ENCODE measurements at regions not wholly inside any gene's neighbourhood (a gene's known extent, or its start where the extent isn't known, plus 50 kb on each side); places are given as distances from the start of the nearest gene placed in this dataset.

DNA sequence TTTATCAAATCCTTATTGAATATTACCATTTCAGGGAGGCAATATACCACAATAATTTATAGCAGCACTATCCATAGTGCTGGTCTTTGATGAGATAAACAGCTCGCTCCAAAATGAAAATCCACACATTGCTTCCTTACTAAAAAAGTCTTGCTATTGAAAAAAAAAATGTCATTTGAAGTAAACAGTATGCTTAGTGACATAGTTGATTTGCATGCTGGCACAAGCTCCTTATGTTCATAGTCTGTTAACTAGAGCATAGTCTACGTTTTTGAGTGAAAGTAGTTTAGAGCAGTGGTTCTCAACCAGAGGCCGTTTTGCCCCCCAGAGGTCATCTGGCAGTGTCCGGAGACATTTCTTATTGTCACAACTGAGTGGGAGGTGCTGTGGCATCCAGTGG lies 249.4 kb upstream of the PDZRN3 start:
- TF ChIP-seq, protein P1, sequence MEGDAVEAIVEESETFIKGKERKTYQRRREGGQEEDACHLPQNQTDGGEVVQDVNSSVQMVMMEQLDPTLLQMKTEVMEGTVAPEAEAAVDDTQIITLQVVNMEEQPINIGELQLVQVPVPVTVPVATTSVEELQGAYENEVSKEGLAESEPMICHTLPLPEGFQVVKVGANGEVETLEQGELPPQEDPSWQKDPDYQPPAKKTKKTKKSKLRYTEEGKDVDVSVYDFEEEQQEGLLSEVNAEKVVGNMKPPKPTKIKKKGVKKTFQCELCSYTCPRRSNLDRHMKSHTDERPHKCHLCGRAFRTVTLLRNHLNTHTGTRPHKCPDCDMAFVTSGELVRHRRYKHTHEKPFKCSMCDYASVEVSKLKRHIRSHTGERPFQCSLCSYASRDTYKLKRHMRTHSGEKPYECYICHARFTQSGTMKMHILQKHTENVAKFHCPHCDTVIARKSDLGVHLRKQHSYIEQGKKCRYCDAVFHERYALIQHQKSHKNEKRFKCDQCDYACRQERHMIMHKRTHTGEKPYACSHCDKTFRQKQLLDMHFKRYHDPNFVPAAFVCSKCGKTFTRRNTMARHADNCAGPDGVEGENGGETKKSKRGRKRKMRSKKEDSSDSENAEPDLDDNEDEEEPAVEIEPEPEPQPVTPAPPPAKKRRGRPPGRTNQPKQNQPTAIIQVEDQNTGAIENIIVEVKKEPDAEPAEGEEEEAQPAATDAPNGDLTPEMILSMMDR (IDR thresholded peaks at IDR 0.05): no peak
- no peak for TF ChIP-seq POLR2A (IDR thresholded peaks at IDR 0.05)

Measured in stomach (tissue), 4 donors.